ENCODE measurements at regions not wholly inside any gene's neighbourhood (a gene's known extent, or its start where the extent isn't known, plus 50 kb on each side); places are given as distances from the start of the nearest gene placed in this dataset.

GRCh38 chr6:119483908-119484307 lies 134.3 kb upstream of the MAN1A1 start:
- no peak overlapping the region for H3K4me3 Mint-ChIP-seq
- H3K27me3 Mint-ChIP-seq, result peaks cover 1% of the 10 kb centered on the region
- H3K4me1 Mint-ChIP-seq (ENCODE audit: low read depth), result no peaks in the 10 kb centered on the region
- no peak for DNase-seq
- TF ChIP-seq CTCF (IDR thresholded peaks at IDR 0.05), result no peak
- ChIA-PET POLR2A (no interaction called here), CTCF (no interaction called here)
- no peak overlapping the region for H3K27ac Mint-ChIP-seq
- intact Hi-C loops (cut with micrococcal nuclease), result no loop called here
- no peak for ATAC-seq
- H3K9me3 Mint-ChIP-seq, result peaks cover 6% of the 10 kb centered on the region
- H3K36me3 Mint-ChIP-seq (ENCODE audit: low read depth), result no peaks in the 10 kb centered on the region

GRCh38 chr6:119482850-119483285 lies 133.3 kb upstream of the MAN1A1 start:
- Mint-ChIP-seq H3K27me3 (peaks cover 1% of the 10 kb centered on the region), H3K4me3 (no peak overlapping the region), H3K4me1 (ENCODE audit: low read depth) (no peaks in the 10 kb centered on the region), H3K27ac (no peak overlapping the region), H3K9me3 (peaks cover 2% of the 10 kb centered on the region), H3K36me3 (ENCODE audit: low read depth) (no peaks in the 10 kb centered on the region)
- TF ChIP-seq CTCF (IDR thresholded peaks at IDR 0.05), result no peak
- CTCF ChIA-PET, result no interaction called here
- ATAC-seq (no peak), DNase-seq (no peak)
- intact Hi-C loops (cut with micrococcal nuclease), result no loop called here
- POLR2A ChIA-PET, result no interaction called here

- intact Hi-C loops (cut with micrococcal nuclease), result no loop called here
- H3K4me3 Mint-ChIP-seq, result no peak overlapping the region
- no peaks in the 10 kb centered on the region for H3K36me3 Mint-ChIP-seq (ENCODE audit: low read depth)
- DNase-seq (no peak), ATAC-seq (no peak)
- H3K9me3 Mint-ChIP-seq, result no peaks in the 10 kb centered on the region
- no peaks in the 10 kb centered on the region for H3K4me1 Mint-ChIP-seq (ENCODE audit: low read depth)
- ChIA-PET POLR2A (no interaction called here), CTCF (no interaction called here)
- H3K27me3 Mint-ChIP-seq, result peaks cover 4% of the 10 kb centered on the region
- no peak for TF ChIP-seq CTCF (IDR thresholded peaks at IDR 0.05)
- no peak overlapping the region for H3K27ac Mint-ChIP-seq
Measured at GRCh38 chr6:119481976-119482375, 132.4 kb upstream of the MAN1A1 start.

GRCh38 chr6:119480961-119481497 lies 131.5 kb upstream of the MAN1A1 start:
- intact Hi-C loops (cut with micrococcal nuclease), result no loop called here
- Mint-ChIP-seq H3K36me3 (ENCODE audit: low read depth) (no peaks in the 10 kb centered on the region), H3K9me3 (no peaks in the 10 kb centered on the region), H3K4me3 (no peak overlapping the region), H3K27me3 (peaks cover 4% of the 10 kb centered on the region), H3K4me1 (ENCODE audit: low read depth) (no peaks in the 10 kb centered on the region), H3K27ac (no peak overlapping the region)
- POLR2A ChIA-PET, result no interaction called here
- TF ChIP-seq CTCF (IDR thresholded peaks at IDR 0.05), result no peak
- DNase-seq (no peak), ATAC-seq (no peak)
- CTCF ChIA-PET, result no interaction called here

- POLR2A ChIA-PET, result no interaction called here
- CTCF ChIA-PET, result no interaction called here
- no peak for TF ChIP-seq CTCF (IDR thresholded peaks at IDR 0.05)
- no peaks in the 10 kb centered on the region for H3K4me1 Mint-ChIP-seq (ENCODE audit: low read depth)
- DNase-seq (no peak), ATAC-seq (no peak)
- H3K4me3 Mint-ChIP-seq, result no peak overlapping the region
- intact Hi-C loops (cut with micrococcal nuclease), result no loop called here
- H3K9me3 Mint-ChIP-seq, result no peaks in the 10 kb centered on the region
- H3K36me3 Mint-ChIP-seq (ENCODE audit: low read depth), result no peaks in the 10 kb centered on the region
- H3K27ac Mint-ChIP-seq, result no peak overlapping the region
- H3K27me3 Mint-ChIP-seq, result peaks cover 4% of the 10 kb centered on the region
Measured at GRCh38 chr6:119479860-119480655, 130.5 kb upstream of the MAN1A1 start.

Data from activated CD8-positive, alpha-beta T cell treated with anti-CD3 and anti-CD28 coated beads for 36 hours (primary cell).